SK-N-SH (cell line): ENCODE measurements at regions not wholly inside any gene's neighbourhood (a gene's known extent, or its start where the extent isn't known, plus 50 kb on each side); places are given as distances from the start of the nearest gene placed in this dataset.

Source experiments
- CTCF ChIA-PET: fragments of 300-600, 350-600 bp; formaldehyde crosslinking; extraction: SDS; loops from one replicate; lab custom pipeline; 2021; lab: Yijun Ruan, JAX
- POLR2A ChIA-PET: fragments of 350-600 bp; sonication (Branson Sonifier 250); formaldehyde crosslinking; extraction: SDS; loops from one replicate; lab custom pipeline; 2020; ENCODE audit warnings: antibody characterized with exemption, inconsistent platforms; lab: Yijun Ruan, JAX
- DNase-seq: peaks from one replicate; pipeline ENCODE4 v3.0.0; 2012
- H2AFZ ChIP-seq: fragments of 200-600 bp; sonication (generic); 2 replicates; pipeline ENCODE4 v1.8.1; 2016; ENCODE audit warnings: antibody characterized with exemption, mild to moderate bottlenecking, low read depth
- H3F3A ChIP-seq: fragments of 200-600 bp; sonication (generic); replicated peaks from 2 replicates; pipeline ENCODE3; 2016; ENCODE audit warnings: antibody characterized with exemption, mild to moderate bottlenecking; ENCODE audit not compliant: insufficient read depth
- H3K27ac ChIP-seq, 2 experiments: fragments of 200-500 bp in 1 of 2; fragments of 200-600 bp in 1 of 2; sonication (Bioruptor generic) in 1 of 2; sonication (generic), shearing (Covaris generic) in 1 of 2; 2 replicates each; pipeline versions ENCODE4 v1.5.1 to v1.6.1; 2014 to 2016; ENCODE audit warnings: low read depth in 2 of 2, inconsistent platforms in 1 of 2, low read length in 1 of 2, mild to moderate bottlenecking in 1 of 2, mixed read lengths in 1 of 2
- H3K27me3 ChIP-seq: fragments of 200-600 bp; sonication (generic), shearing (Covaris generic); 2 replicates; pipeline ENCODE4 v1.6.1; 2016; ENCODE audit warnings: mixed run types; ENCODE audit not compliant: insufficient read depth
- H3K36me3 ChIP-seq, 2 experiments: fragments of 200-500 bp in 1 of 2; fragments of 200-600 bp in 1 of 2; sonication (Bioruptor generic) in 1 of 2; sonication (generic) in 1 of 2; replicated peaks in 1 of 2; 2 replicates each; pipeline versions ENCODE3 to v1.5.1; 2014 to 2016; ENCODE audit warnings: low read length in 1 of 2, mild to moderate bottlenecking in 1 of 2; ENCODE audit not compliant: insufficient read depth in 2 of 2, control insufficient read depth in 1 of 2
- H3K4me1 ChIP-seq, 2 experiments: fragments of 200-500 bp in 1 of 2; fragments of 200-600 bp in 1 of 2; sonication (Bioruptor generic) in 1 of 2; sonication (generic), shearing (Covaris generic) in 1 of 2; 2 replicates each; pipeline versions ENCODE4 v1.5.1 to v1.6.1; 2014 to 2016; ENCODE audit warnings: low read depth in 1 of 2, low read length in 1 of 2, mixed run types in 1 of 2; ENCODE audit not compliant: insufficient read depth in 2 of 2, control insufficient read depth in 1 of 2
- H3K4me2 ChIP-seq: fragments of 200-600 bp; sonication (generic), shearing (Covaris generic); 2 replicates; pipeline ENCODE4 v1.6.1; 2017; ENCODE audit warnings: mixed run types
- H3K4me3 ChIP-seq, 2 experiments: fragments of 200-500 bp in 1 of 2; fragments of 200-600 bp in 1 of 2; sonication (Bioruptor generic) in 1 of 2; sonication (generic), shearing (Covaris generic) in 1 of 2; 2 replicates each; pipeline versions ENCODE4 v1.5.1 to v1.8.1; 2014 to 2016; ENCODE audit warnings: low read depth in 2 of 2, inconsistent platforms in 1 of 2, low read length in 1 of 2, mild to moderate bottlenecking in 1 of 2, mixed read lengths in 1 of 2, moderate library complexity in 1 of 2
- H3K79me2 ChIP-seq: fragments of 200-600 bp; sonication (generic); 2 replicates; pipeline ENCODE4 v1.8.1; 2017; ENCODE audit warnings: mild to moderate bottlenecking; ENCODE audit not compliant: insufficient read depth
- H3K9ac ChIP-seq: fragments of 200-600 bp; sonication (generic); 2 replicates; pipeline ENCODE4 v1.6.1; 2017; ENCODE audit warnings: mixed run types
- H3K9me2 ChIP-seq: fragments of 200-600 bp; sonication (generic); 2 replicates; pipeline ENCODE4 v1.6.1; 2017; ENCODE audit warnings: mixed run types
- H3K9me3 ChIP-seq: fragments of 200-600 bp; sonication (generic); 2 replicates; pipeline ENCODE4 v1.6.1; 2017; ENCODE audit warnings: mixed run types, mild to moderate bottlenecking, moderate library complexity
- H4K20me1 ChIP-seq: fragments of 200-600 bp; sonication (generic); 2 replicates; pipeline ENCODE4 v1.6.1; 2017; ENCODE audit warnings: mild to moderate bottlenecking, mixed run types; ENCODE audit not compliant: insufficient read depth
- CHD2 ChIP-seq: fragments of 150-350 bp; IDR thresholded peaks from 2 replicates; pipeline ENCODE4 v1.6.1; 2018; ENCODE audit warnings: low read length; ENCODE audit not compliant: partially characterized antibody
- ELF1 ChIP-seq: IDR thresholded peaks from 2 replicates; pipeline ENCODE4 v1.4.0; 2012
- EP300 ChIP-seq, 2 experiments: IDR thresholded peaks; 2 replicates each; pipeline versions ENCODE4 v1.4.0 to v1.6.1; 2012; ENCODE audit warnings: borderline replicate concordance in 1 of 2, low read depth in 1 of 2, low read length in 1 of 2
- FOSL2 ChIP-seq: IDR thresholded peaks from 2 replicates; pipeline ENCODE4 v1.4.0; 2012; ENCODE audit warnings: low read depth, mild to moderate bottlenecking, moderate library complexity, borderline replicate concordance
- FOXJ3 ChIP-seq: sonication (generic); formaldehyde crosslinking; IDR thresholded peaks from 2 replicates; pipeline ENCODE4 v1.5.1; 2020; ENCODE audit warnings: mild to moderate bottlenecking, missing genetic modification reagents
- FOXM1 ChIP-seq: IDR thresholded peaks from 2 replicates; pipeline ENCODE4 v1.4.0; 2012; ENCODE audit warnings: low read depth, mild to moderate bottlenecking
- GABPA ChIP-seq: IDR thresholded peaks from 2 replicates; pipeline ENCODE4 v1.4.0; 2012; ENCODE audit warnings: low read depth, mild to moderate bottlenecking
- GATA2 ChIP-seq: sonication (generic); formaldehyde crosslinking; IDR thresholded peaks from 2 replicates; pipeline ENCODE4 v1.5.0; 2020; ENCODE audit warnings: mild to moderate bottlenecking, missing genetic modification reagents
- JUND ChIP-seq: IDR thresholded peaks from 2 replicates; pipeline ENCODE4 v1.4.0; 2012
- MAX ChIP-seq: IDR thresholded peaks from 2 replicates; pipeline ENCODE4 v1.4.0; 2012; ENCODE audit warnings: low read depth
- MEF2A ChIP-seq: IDR thresholded peaks from 2 replicates; pipeline ENCODE4 v1.4.0; 2012; ENCODE audit warnings: low read depth, borderline replicate concordance
- NFIC ChIP-seq: IDR thresholded peaks from 2 replicates; pipeline ENCODE4 v1.4.0; 2012; ENCODE audit warnings: borderline replicate concordance
- NRF1 ChIP-seq: IDR thresholded peaks from 2 replicates; pipeline ENCODE4 v1.6.1; 2012; ENCODE audit warnings: low read depth, mild to moderate bottlenecking, low read length
- PBX3 ChIP-seq: IDR thresholded peaks from 2 replicates; pipeline ENCODE4; 2012
- POLR2AphosphoS5 ChIP-seq: IDR thresholded peaks from 2 replicates; pipeline ENCODE4 v1.6.1; 2012; ENCODE audit warnings: low read depth, low read length
- RAD21 ChIP-seq: IDR thresholded peaks from 2 replicates; pipeline ENCODE4 v1.6.1; 2012; ENCODE audit warnings: mild to moderate bottlenecking, low read length
- RCOR1 ChIP-seq: fragments of 150-350 bp; IDR thresholded peaks from 2 replicates; pipeline ENCODE4 v1.6.1; 2017; ENCODE audit warnings: antibody characterized with exemption, low read length
- RXRA ChIP-seq: IDR thresholded peaks from 2 replicates; pipeline ENCODE4 v1.4.0; 2012; ENCODE audit warnings: low read depth, mild to moderate bottlenecking, borderline replicate concordance
- SIN3A ChIP-seq: IDR thresholded peaks from 2 replicates; pipeline ENCODE4 v1.6.1; 2012; ENCODE audit warnings: low read depth, mild to moderate bottlenecking, low read length, moderate library complexity, borderline replicate concordance
- TAF1 ChIP-seq: IDR thresholded peaks from 2 replicates; pipeline ENCODE4 v1.6.1; 2012; ENCODE audit warnings: low read depth, mild to moderate bottlenecking, low read length, moderate library complexity, borderline replicate concordance
- TCF12 ChIP-seq: IDR thresholded peaks from 2 replicates; pipeline ENCODE4 v1.4.0; 2012
- TEAD4 ChIP-seq: IDR thresholded peaks from 2 replicates; pipeline ENCODE4 v1.4.0; 2012; ENCODE audit warnings: mild to moderate bottlenecking, borderline replicate concordance; ENCODE audit not compliant: insufficient read depth
- USF2 ChIP-seq: fragments of 150-350 bp; IDR thresholded peaks from 2 replicates; pipeline ENCODE4 v1.6.1; 2017; ENCODE audit warnings: antibody characterized with exemption, low read length, low read depth, borderline replicate concordance
- YY1 ChIP-seq: IDR thresholded peaks from 2 replicates; pipeline ENCODE4 v1.4.0; 2012; ENCODE audit warnings: low read depth, mild to moderate bottlenecking
- WGBS: methylation state at CpG from one replicate; pipeline ENCODE4 v1.1.6; 2017; ENCODE audit warnings: low lambda C conversion rate; 5-methylcytosine and 5-hydroxymethylcytosine counted together

GRCh38 chr5:57034201-57034916, 82.4 kb upstream of the MIER3 start:
- Histone ChIP-seq H4K20me1 (no peaks in the 10 kb centered on the region), H3K79me2 (no peaks in the 10 kb centered on the region), H3K9ac (no peak overlapping the region), H3K27me3 (no peaks in the 10 kb centered on the region), H3K4me1 (no peaks in the 10 kb centered on the region), H3K9me2 (no peaks in the 10 kb centered on the region), H3K4me2 (no peak overlapping the region), H3F3A (no peaks in the 10 kb centered on the region), H3K36me3 (no peaks in the 10 kb centered on the region), H2AFZ (no peak overlapping the region), H3K4me3 (no peak overlapping the region), H3K27ac (no peak overlapping the region), H3K9me3 (no peaks in the 10 kb centered on the region)
- TF ChIP-seq YY1 (no peak), CHD2 (no peak), RCOR1 (no peak), TCF12 (no peak), PBX3 (no peak), SIN3A (no peak), NRF1 (no peak), POLR2AphosphoS5 (no peak), RXRA (no peak), JUND (no peak), FOXM1 (no peak), USF2 (no peak), RAD21 (no peak)
- POLR2A ChIA-PET: interaction anchor here (0.6 kb wide), 1 partner anchor 72 kb away, joined by 3 read pairs; no protein-coding TSS in a partner anchor
- DNase-seq: no peak
- WGBS: 71% methylated on average over 5 of the region's 5 CpGs
- CTCF ChIA-PET: no interaction called here

GRCh38 chr5:57035955-57036354, 84.0 kb upstream of the MIER3 start:
- Histone ChIP-seq H3F3A (no peaks in the 10 kb centered on the region), H3K4me1 (no peaks in the 10 kb centered on the region), H3K9me3 (no peaks in the 10 kb centered on the region), H3K4me2 (no peak overlapping the region), H3K9me2 (no peaks in the 10 kb centered on the region), H4K20me1 (no peaks in the 10 kb centered on the region), H3K9ac (no peak overlapping the region), H3K79me2 (no peaks in the 10 kb centered on the region), H2AFZ (no peak overlapping the region), H3K27me3 (no peaks in the 10 kb centered on the region), H3K36me3 (no peaks in the 10 kb centered on the region), H3K27ac (no peak overlapping the region), H3K4me3 (no peak overlapping the region)
- ChIA-PET POLR2A (no interaction called here), CTCF (interaction anchor here (0.6 kb wide), 1 partner anchor 39 kb away, joined by 3 read pairs; no protein-coding TSS in a partner anchor)
- no peak for TF ChIP-seq TEAD4
- TF ChIP-seq GATA2 (CRISPR knock-in tag): no peak
- no peak for TF ChIP-seq FOXJ3 (CRISPR knock-in tag)
- no peak for TF ChIP-seq EP300 (IDR thresholded peaks at IDR 0.05; ENCODE audit: borderline replicate concordance in 1 of 2, low read depth in 1 of 2, low read length in 1 of 2)
- TF ChIP-seq USF2: no peak
- TF ChIP-seq GABPA: no peak
- TF ChIP-seq NFIC: no peak
- TF ChIP-seq MEF2A: no peak
- TF ChIP-seq RCOR1: no peak
- TF ChIP-seq ELF1: no peak
- no peak for TF ChIP-seq YY1
- TF ChIP-seq FOSL2: no peak
- TF ChIP-seq TAF1: no peak
- no peak for TF ChIP-seq MAX
- no peak for DNase-seq
- 41% methylated on average over 3 of the region's 3 CpGs for WGBS
